ELF-1 (cell line): ENCODE measurements at regions not wholly inside any gene's neighbourhood (a gene's known extent, or its start where the extent isn't known, plus 50 kb on each side); places are given as distances from the start of the nearest gene placed in this dataset.

Experiments
- DNase-seq: peaks from one replicate; pipeline ENCODE4 v3.0.0-alpha.2; 2016; ENCODE audit warnings: low read depth, low spot score

DNA sequence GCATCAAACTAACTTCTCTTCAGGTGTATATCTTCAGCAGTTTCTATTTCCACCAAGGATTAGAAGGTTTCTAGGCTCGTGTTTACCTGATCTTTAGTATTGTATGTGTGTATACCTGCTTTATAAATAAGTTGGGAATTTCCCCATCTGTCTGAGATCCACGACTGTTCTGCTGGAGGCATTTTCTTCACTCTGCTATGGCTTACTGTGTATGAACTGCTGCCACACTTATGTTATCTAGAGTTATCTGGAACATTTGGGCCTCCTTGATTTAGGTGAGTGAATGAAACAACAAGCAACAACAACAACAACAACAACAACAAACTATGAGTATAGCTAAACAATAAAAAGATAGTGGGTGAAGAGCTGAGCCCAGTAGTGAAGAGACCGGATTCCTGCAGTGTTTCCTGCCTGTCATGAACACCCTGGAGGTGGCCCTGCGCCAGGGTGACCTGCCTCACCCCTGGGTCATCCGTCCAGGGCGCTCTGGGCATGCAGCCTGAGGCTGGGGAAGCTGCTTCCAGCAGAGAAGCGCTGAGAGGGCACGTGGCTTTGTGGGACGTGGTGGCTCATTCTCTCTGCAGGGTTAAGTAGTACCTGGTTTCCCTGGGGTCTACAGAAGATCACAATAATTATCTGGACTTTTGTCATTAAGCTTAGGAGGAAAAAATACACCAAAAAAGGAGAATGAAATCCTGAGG is 56.1 kb upstream of the GATA6 start:
- no peak for DNase-seq

DNA sequence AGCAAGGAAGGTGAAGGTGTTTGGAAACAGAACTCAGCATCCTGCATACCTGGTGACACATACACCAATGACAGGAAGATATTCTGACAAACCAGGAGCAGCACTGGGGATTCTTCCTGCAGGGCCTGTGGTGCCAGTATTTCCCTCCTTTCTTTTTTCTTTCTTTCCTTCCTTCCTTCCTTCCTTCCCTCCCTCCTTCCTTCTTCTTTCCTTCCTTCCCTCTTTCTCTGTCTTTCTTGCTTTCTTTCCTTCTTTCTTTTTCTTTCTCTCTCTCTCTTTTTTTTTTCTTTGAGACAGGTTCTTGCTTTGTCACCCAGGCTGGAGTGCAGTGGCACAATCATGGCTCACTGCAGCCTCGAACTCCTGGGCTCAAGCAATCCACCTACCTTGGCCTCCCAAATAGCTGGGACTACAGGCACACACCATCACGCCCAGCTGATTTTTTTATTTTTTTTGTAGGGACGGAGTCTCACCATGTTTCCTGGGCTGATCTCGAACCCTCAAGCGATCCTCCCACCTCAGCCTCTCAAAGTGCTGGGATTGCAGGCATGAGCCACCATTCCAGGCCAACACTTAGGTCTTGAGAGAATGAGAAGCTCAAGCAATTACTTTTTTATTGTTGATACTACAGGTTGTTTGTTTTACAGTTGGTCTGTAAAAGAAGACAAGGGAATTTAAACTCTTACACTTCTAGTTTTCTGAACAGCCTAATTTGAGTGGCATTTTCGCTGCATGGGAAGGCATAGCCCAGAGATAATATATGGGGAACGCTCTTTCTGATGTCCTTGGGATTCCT is 54.7 kb upstream of the GATA6 start:
- no peak for DNase-seq

GRCh38 chr18:22115573-22115972 is 53.8 kb upstream of the GATA6 start:
- no peak for DNase-seq
